ENCODE measurements at regions not wholly inside any gene's neighbourhood (a gene's known extent, or its start where the extent isn't known, plus 50 kb on each side); places are given as distances from the start of the nearest gene placed in this dataset.
"Not testable (repeated sequence)": the region's sequence is repeated elsewhere in the genome, so short reads cannot be mapped to it uniquely, and the experiment has no call there.

- Histone ChIP-seq H3K27ac (ENCODE audit: low read depth, low read length) (no peak overlapping the region), H3K27me3 (ENCODE audit: control insufficient read depth, low read length) (no peaks in the 10 kb centered on the region), H3K9me3 (ENCODE audit: control insufficient read depth, insufficient read depth, low read length) (no peaks in the 10 kb centered on the region), H3K4me1 (ENCODE audit: control insufficient read depth, low read length) (no peaks in the 10 kb centered on the region), H3K79me2 (ENCODE audit: control insufficient read depth, low read length) (no peaks in the 10 kb centered on the region), H3K36me3 (ENCODE audit: control insufficient read depth, low read length) (no peaks in the 10 kb centered on the region), H3K4me3 (ENCODE audit: low read length) (no peak overlapping the region), H3F3A (ENCODE audit: control insufficient read depth, insufficient read depth) (no peaks in the 10 kb centered on the region), H4K20me1 (ENCODE audit: control insufficient read depth, insufficient read depth, low read depth, low read length) (no peaks in the 10 kb centered on the region), H3K4me2 (ENCODE audit: low read length) (no peak overlapping the region), H3K9me2 (replicated peaks; ENCODE audit: control insufficient read depth, low read length) (no peaks in the 10 kb centered on the region)
- no peak for TF ChIP-seq CTCF (IDR thresholded peaks at IDR 0.05; ENCODE audit: low read depth, low read length, poor library complexity, severe bottlenecking)
Observed at GRCh38 chr7:90064370-90064769, 89.9 kb upstream of the STEAP1 start.

- H3K4me3 ChIP-seq (ENCODE audit: low read length), result no peak overlapping the region
- no peaks in the 10 kb centered on the region for H3K79me2 ChIP-seq (ENCODE audit: control insufficient read depth, low read length)
- H3K4me1 ChIP-seq (ENCODE audit: control insufficient read depth, low read length), result no peaks in the 10 kb centered on the region
- H3F3A ChIP-seq (ENCODE audit: control insufficient read depth, insufficient read depth), result no peaks in the 10 kb centered on the region
- H3K9me2 ChIP-seq (replicated peaks; ENCODE audit: control insufficient read depth, low read length), result no peaks in the 10 kb centered on the region
- no peaks in the 10 kb centered on the region for H3K27me3 ChIP-seq (ENCODE audit: control insufficient read depth, low read length)
- H3K4me2 ChIP-seq (ENCODE audit: low read length), result no peak overlapping the region
- no peaks in the 10 kb centered on the region for H4K20me1 ChIP-seq (ENCODE audit: control insufficient read depth, insufficient read depth, low read depth, low read length)
- H3K36me3 ChIP-seq (ENCODE audit: control insufficient read depth, low read length), result no peaks in the 10 kb centered on the region
- no peaks in the 10 kb centered on the region for H3K9me3 ChIP-seq (ENCODE audit: control insufficient read depth, insufficient read depth, low read length)
- H3K27ac ChIP-seq (ENCODE audit: low read depth, low read length), result no peak overlapping the region
- TF ChIP-seq CTCF (IDR thresholded peaks at IDR 0.05; ENCODE audit: low read depth, low read length, poor library complexity, severe bottlenecking) (no peak), EZH2phosphoT487 (IDR thresholded peaks at IDR 0.05; ENCODE audit: borderline replicate concordance, low read length) (no peak)
Observed at GRCh38 chr7:90067171-90067570, 87.1 kb upstream of the STEAP1 start.

- not testable (repeated sequence) for H4K20me1 ChIP-seq (ENCODE audit: control insufficient read depth, insufficient read depth, low read depth, low read length); H3K4me2 ChIP-seq (ENCODE audit: low read length); H3K9me2 ChIP-seq (replicated peaks; ENCODE audit: control insufficient read depth, low read length); H3K36me3 ChIP-seq (ENCODE audit: control insufficient read depth, low read length); H3K27me3 ChIP-seq (ENCODE audit: control insufficient read depth, low read length); H3K27ac ChIP-seq (ENCODE audit: low read depth, low read length); H3F3A ChIP-seq (ENCODE audit: control insufficient read depth, insufficient read depth); H3K79me2 ChIP-seq (ENCODE audit: control insufficient read depth, low read length); H3K4me3 ChIP-seq (ENCODE audit: low read length); H3K4me1 ChIP-seq (ENCODE audit: control insufficient read depth, low read length); H3K9me3 ChIP-seq (ENCODE audit: control insufficient read depth, insufficient read depth, low read length)
Observed at GRCh38 chr7:90070238-90070637, 84.0 kb upstream of the STEAP1 start.

GRCh38 chr7:90078921-90079320 is 75.3 kb upstream of the STEAP1 start:
- Histone ChIP-seq H3K9me3 (ENCODE audit: control insufficient read depth, insufficient read depth, low read length) (no peaks in the 10 kb centered on the region), H3F3A (ENCODE audit: control insufficient read depth, insufficient read depth) (no peaks in the 10 kb centered on the region), H3K9me2 (replicated peaks; ENCODE audit: control insufficient read depth, low read length) (no peaks in the 10 kb centered on the region), H4K20me1 (ENCODE audit: control insufficient read depth, insufficient read depth, low read depth, low read length) (no peaks in the 10 kb centered on the region), H3K36me3 (ENCODE audit: control insufficient read depth, low read length) (no peaks in the 10 kb centered on the region), H3K27ac (ENCODE audit: low read depth, low read length) (no peak overlapping the region), H3K4me2 (ENCODE audit: low read length) (no peak overlapping the region), H3K4me3 (ENCODE audit: low read length) (no peak overlapping the region), H3K27me3 (ENCODE audit: control insufficient read depth, low read length) (peaks cover 5% of the 10 kb centered on the region; the same call in 1 of the 2 replicates), H3K79me2 (ENCODE audit: control insufficient read depth, low read length) (no peaks in the 10 kb centered on the region), H3K4me1 (ENCODE audit: control insufficient read depth, low read length) (no peaks in the 10 kb centered on the region)
- TF ChIP-seq EZH2phosphoT487 (IDR thresholded peaks at IDR 0.05; ENCODE audit: borderline replicate concordance, low read length), result no peak
- TF ChIP-seq CTCF (IDR thresholded peaks at IDR 0.05; ENCODE audit: low read depth, low read length, poor library complexity, severe bottlenecking), result no peak
